ENCODE measurements at regions not wholly inside any gene's neighbourhood (a gene's known extent, or its start where the extent isn't known, plus 50 kb on each side); places are given as distances from the start of the nearest gene placed in this dataset.
A peak's percentile ranks its signal among the peaks of the same experiment; 100 is the strongest.

DNA sequence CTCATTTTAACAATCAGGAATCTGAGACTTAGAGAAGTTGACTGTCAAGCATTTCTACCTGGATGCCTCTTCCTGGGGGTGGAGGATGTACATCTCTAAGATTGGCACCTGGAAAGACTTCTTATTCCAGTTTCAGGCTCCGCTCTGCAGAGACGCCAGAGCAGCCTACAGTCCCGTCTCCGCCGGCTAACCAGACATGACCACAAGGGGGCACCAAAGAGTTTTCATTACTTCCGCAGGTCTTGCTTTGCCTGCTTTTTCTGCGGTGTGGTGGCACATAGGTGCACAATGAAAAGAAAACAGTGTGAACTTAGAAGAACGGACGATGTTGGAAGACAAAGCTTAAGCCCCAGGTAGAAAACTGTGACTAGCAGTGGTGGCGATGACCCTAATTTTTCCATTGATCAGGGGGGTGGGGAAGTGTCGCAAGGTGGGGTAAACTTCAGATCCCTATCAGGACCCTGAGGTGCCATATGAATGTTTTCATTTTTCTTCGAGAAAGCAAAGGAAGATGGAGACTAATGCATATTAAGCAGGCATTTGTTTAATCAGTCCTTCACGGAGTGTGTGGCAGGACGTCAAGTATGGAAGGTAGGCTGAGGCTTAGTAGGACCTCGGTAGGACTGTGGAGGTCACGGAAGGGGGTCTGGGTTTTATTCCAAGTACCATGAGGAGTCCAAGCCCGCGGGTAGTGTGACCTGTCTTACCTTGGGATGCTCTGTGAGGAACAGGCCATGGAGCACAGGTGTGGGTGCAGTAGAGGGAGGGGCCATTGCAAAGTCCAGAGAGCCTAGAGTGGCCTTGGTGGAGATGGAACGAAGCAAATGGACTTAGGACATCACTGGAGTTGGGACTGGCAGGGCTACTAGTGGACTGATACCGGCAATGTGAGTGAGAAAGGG, 60.1 kb upstream of the SORCS3 start:
- WGBS: 44% methylated on average over 20 of the region's 20 CpGs
- Histone ChIP-seq H3K9me3 (no peaks in the 10 kb centered on the region), H3K27me3 (replicated peaks; ENCODE audit: insufficient read depth) (no peaks in the 10 kb centered on the region), H3K4me3 (no peak overlapping the region), H3K4me1 (replicated peaks) (no peaks in the 10 kb centered on the region), H3K27ac (no peak overlapping the region), H3K36me3 (no peaks in the 10 kb centered on the region)
- TF ChIP-seq, protein P1, sequence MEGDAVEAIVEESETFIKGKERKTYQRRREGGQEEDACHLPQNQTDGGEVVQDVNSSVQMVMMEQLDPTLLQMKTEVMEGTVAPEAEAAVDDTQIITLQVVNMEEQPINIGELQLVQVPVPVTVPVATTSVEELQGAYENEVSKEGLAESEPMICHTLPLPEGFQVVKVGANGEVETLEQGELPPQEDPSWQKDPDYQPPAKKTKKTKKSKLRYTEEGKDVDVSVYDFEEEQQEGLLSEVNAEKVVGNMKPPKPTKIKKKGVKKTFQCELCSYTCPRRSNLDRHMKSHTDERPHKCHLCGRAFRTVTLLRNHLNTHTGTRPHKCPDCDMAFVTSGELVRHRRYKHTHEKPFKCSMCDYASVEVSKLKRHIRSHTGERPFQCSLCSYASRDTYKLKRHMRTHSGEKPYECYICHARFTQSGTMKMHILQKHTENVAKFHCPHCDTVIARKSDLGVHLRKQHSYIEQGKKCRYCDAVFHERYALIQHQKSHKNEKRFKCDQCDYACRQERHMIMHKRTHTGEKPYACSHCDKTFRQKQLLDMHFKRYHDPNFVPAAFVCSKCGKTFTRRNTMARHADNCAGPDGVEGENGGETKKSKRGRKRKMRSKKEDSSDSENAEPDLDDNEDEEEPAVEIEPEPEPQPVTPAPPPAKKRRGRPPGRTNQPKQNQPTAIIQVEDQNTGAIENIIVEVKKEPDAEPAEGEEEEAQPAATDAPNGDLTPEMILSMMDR (IDR thresholded peaks at IDR 0.05): peak; percentile 53 to 78 (median 62)
- no peak for TF ChIP-seq POLR2AphosphoS5 (IDR thresholded peaks at IDR 0.05)
- TF ChIP-seq POLR2A (IDR thresholded peaks at IDR 0.05): no peak
- DNase-seq (ENCODE audit: low spot score): peak; percentile 65
- intact Hi-C loops (cut with DNase I): loop anchor here (5.0 to 10.0 kb wide), 3 partner anchors 89 to 346 kb away; no protein-coding TSS in a partner anchor

DNA sequence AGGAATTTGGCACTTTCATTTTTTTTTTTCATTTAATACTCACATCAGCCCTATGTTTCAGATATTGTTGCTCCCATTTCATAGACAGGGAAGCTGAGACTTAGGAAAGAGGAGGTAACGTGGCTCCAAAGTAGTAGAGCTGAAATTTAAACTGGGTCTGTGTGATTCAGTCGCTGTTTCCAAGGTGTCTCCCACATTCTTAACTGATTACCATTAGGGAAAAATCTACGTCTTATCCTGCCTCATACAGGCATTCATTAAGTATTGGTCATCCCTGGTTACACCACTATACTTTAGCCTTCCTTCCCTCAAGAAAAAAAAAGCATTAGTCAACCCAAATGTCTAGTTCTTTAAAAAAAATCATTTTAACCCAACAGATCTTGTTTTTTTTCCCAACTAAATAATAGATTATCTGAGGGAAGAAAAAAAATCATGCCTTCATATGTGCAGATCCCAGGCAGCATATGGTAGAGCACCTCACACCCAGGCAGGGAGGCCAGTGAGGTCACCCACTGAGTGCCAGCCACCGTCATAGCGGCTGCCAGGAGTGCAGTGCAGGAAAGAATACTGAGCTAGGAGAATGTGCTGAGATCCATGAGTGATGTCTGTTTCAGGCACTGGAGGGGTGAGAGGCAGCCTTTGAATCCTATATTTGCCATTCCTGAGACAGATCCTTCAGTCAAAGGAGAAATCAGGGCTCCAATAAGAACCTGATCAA, 59.0 kb upstream of the SORCS3 start:
- WGBS: 84% methylated on average over 5 of the region's 5 CpGs
- TF ChIP-seq POLR2A (IDR thresholded peaks at IDR 0.05) (no peak), POLR2AphosphoS5 (IDR thresholded peaks at IDR 0.05) (no peak)
- TF ChIP-seq, protein P1 (IDR thresholded peaks at IDR 0.05): no peak
- Histone ChIP-seq H3K36me3 (no peaks in the 10 kb centered on the region), H3K4me3 (no peak overlapping the region), H3K27me3 (replicated peaks; ENCODE audit: insufficient read depth) (no peaks in the 10 kb centered on the region), H3K27ac (no peak overlapping the region), H3K4me1 (replicated peaks) (no peaks in the 10 kb centered on the region), H3K9me3 (no peaks in the 10 kb centered on the region)
- intact Hi-C loops (cut with DNase I): loop anchor here (5.0 to 10.0 kb wide), 3 partner anchors 90 to 345 kb away; no protein-coding TSS in a partner anchor
- no peak for DNase-seq (ENCODE audit: low spot score)

DNA sequence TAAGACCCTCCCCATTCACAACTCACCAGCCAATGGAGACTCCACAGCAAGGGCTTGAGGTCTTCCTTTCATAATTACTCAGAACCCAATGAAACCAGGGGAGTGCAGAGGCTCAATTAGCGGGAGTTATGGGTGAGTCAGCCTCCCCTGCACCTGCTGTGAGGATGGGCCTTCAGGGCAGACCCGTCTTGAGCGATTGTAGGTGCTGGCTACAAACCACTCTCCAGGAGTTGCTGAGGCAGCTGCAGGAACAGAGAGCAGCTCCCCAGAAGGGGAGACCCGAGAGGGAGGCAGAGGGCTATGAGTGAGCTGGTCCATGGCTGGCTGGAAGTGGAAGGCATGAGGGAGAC, 58.5 kb upstream of the SORCS3 start:
- TF ChIP-seq POLR2A (IDR thresholded peaks at IDR 0.05): no peak
- TF ChIP-seq POLR2AphosphoS5 (IDR thresholded peaks at IDR 0.05): no peak
- TF ChIP-seq, protein P1 (IDR thresholded peaks at IDR 0.05): no peak
- Histone ChIP-seq H3K4me1 (replicated peaks) (no peaks in the 10 kb centered on the region), H3K27me3 (replicated peaks; ENCODE audit: insufficient read depth) (no peaks in the 10 kb centered on the region), H3K27ac (no peak overlapping the region), H3K4me3 (no peak overlapping the region), H3K9me3 (no peaks in the 10 kb centered on the region), H3K36me3 (no peaks in the 10 kb centered on the region)
- intact Hi-C loops (cut with DNase I): loop anchor here (5.0 to 10.0 kb wide), 3 partner anchors 90 to 345 kb away; no protein-coding TSS in a partner anchor
- no peak for DNase-seq (ENCODE audit: low spot score)
- WGBS: 73% methylated on average over 4 of the region's 4 CpGs

DNA sequence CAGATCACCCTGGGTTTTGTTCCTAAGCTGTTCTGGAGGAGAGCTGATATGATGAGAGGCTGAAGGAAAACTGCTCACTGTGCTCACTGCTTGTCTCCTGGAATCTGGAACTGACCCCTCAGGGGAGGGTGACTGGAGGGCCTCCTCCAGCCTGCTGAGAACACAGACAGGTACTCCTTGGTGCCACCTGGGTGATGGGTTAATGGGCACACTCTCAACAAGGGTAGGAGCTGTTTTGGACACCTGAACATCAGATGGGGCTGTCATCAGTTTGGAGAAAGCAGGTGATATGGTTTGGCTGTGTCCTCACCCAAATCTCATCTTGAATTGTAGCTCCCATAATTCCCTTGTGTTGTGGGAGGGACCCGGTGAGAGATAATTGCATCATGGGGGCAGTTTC, 58.1 kb upstream of the SORCS3 start:
- Histone ChIP-seq H3K4me3 (no peak overlapping the region), H3K9me3 (no peaks in the 10 kb centered on the region), H3K4me1 (replicated peaks) (no peaks in the 10 kb centered on the region), H3K36me3 (no peaks in the 10 kb centered on the region), H3K27ac (no peak overlapping the region), H3K27me3 (replicated peaks; ENCODE audit: insufficient read depth) (no peaks in the 10 kb centered on the region)
- no peak for DNase-seq (ENCODE audit: low spot score)
- intact Hi-C loops (cut with DNase I): loop anchor here (5.0 to 10.0 kb wide), 3 partner anchors 91 to 344 kb away; no protein-coding TSS in a partner anchor
- 100% methylated on average over 1 of the region's 1 CpG for WGBS
- TF ChIP-seq POLR2A (IDR thresholded peaks at IDR 0.05) (no peak), POLR2AphosphoS5 (IDR thresholded peaks at IDR 0.05) (no peak)
- TF ChIP-seq, protein P1 (IDR thresholded peaks at IDR 0.05): no peak

All from prostate gland (tissue), 2 donors.